NCI-H1105 (cell line): ENCODE measurements at regions not wholly inside any gene's neighbourhood (a gene's known extent, or its start where the extent isn't known, plus 50 kb on each side); places are given as distances from the start of the nearest gene placed in this dataset.

Experiments
- DNase-seq: peaks from one replicate; lab custom pipeline; 2025; lab: John Stamatoyannopoulos, UW

DNA sequence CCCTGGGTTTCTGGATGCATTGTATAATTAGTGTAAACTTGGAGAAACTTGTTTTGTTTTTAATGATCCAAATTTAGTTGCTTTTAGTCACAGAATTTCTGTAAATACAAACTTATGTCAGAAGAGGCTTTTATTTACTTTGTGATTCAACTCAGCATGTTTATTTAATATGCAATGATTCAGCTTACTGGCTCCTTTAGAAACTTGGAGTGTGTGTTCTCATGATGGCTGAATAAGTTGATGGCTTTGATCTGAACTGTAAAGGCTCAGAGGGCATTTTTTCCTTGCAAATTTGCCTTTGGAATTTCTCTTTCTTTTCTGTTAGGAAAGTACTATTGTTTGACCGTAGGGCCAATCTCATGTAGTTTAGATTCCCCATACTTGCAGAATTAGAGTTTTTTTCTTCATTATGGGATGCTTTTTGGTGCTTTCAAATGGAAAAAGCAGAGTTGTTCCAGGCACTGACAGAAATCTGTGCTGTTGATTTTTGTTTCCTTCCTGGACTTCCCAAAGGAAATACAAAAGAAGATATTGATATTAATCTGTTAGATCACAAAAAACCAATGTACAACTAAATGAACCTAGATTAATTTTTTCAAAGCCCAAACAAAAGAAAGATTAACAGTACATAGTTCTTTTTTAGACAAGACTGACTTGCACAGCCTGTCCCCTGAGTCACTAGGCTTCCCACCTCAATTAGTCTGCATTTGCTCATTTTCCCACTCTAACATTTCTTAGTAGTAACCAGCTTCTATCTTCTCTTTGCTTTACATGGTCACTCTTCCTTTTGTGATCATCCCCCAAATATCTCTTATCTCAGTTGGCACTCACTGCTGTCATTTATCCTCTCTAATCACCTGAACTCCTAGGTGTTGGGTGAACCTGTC is 96.8 kb upstream of the AGR3 start:
- no peak for DNase-seq

DNA sequence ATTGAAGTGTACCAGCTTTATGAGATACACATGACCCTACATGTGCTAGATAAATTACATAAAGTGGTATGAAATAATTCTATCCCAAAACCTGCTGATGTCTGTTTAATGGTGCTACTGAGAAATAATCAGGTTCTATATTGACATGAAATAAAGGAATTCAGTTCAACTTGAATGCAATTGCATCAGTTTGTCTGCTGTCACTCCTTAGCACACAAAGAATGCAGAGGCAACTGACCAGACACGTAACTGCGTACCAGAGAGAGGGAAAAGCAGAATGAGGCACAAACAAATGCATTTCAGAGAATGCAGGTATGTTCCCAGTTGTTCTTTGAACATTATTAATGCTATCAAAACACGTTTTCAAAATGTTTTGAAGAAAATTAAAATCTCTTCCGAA is 98.8 kb upstream of the AGR3 start:
- no peak for DNase-seq

DNA sequence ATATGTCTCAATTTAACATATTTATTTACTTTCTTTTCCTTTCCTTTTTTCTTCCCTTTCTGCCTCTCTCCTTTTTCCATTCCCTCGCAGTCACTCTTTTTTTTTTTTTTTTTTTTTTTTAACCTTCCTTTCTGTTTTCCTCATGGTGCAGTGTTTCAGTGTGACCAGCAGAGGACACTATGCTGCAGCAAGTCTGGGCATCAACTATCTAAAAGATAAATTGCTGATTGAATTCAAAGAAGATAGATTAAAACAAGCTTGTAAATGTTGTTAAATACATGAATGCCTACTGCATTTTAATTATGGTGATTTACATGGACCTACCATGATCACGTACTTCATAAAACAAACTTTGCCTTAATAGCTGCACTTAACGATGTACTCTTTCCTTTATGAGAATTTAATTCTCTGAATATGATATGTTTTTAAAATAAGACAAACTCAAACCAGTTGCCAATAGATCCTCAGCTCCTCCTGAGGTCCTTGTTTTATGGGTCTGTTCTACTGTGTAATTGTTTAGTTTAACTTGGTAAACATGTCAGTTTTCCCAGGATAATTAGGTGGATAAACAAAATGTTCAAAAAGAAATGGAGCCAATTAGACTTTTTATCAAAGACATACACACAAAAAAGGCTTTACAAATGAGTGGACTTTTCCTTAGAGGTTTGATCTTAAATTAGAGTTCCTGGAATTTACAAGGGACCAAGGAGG is 101.0 kb upstream of the AGR3 start:
- peak; percentile 46 for DNase-seq

DNA sequence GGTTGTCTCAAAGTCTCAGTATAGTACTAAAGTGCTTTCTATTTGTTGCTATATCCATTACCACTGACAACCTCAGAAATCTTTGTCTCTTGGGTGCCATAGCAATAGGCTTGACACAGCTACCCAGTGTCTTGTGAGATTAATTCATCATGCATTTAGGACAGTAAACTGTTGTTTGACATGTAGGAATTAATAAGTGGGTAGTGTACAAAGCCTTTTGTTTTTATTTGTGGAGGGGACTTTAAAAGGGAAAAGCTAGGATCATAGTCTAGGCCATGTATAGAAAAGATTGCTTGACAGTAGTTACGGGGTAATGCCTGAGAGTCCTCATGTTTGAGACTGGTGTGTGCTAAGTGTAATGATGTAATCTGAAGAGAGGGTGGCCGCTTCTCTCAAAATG is 102.6 kb upstream of the AGR3 start:
- no peak for DNase-seq

DNA sequence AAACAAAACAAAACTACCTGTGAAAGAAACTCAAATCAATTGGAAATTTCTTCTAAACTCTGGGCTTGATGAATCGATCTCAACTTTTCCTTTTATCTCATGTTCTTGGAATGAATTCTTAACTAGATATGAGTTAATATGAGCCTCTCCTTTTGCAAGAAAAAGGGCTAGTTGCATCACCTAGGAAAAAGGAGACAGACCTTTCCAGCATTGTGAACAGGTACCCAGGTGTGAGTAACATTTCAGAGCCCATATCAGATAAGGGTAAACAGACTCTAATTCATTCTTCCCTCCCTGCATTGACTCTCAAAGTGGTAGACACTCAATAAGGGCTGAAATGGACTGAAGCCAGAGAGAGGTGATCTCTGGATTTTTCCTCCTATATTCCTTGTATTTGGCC is 103.8 kb upstream of the AGR3 start:
- peak; percentile 18 for DNase-seq

DNA sequence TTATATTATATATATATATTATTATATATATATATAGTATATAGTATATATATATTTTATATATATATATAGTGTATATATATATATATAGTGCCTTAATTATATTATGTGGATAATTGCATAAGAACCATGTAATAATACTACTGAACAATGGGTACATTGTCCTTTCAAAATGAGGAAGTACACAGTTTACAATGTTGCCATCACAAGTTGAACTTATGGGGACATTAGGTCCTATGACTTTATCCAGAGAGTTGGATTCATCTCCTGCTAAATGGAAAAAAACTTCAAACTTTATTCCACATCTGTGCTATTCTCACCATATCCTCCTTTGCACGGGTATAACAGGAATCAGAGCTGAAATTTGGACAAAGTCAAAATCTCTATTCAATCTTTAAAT is 105.0 kb upstream of the AGR3 start:
- DNase-seq, result no peak

DNA sequence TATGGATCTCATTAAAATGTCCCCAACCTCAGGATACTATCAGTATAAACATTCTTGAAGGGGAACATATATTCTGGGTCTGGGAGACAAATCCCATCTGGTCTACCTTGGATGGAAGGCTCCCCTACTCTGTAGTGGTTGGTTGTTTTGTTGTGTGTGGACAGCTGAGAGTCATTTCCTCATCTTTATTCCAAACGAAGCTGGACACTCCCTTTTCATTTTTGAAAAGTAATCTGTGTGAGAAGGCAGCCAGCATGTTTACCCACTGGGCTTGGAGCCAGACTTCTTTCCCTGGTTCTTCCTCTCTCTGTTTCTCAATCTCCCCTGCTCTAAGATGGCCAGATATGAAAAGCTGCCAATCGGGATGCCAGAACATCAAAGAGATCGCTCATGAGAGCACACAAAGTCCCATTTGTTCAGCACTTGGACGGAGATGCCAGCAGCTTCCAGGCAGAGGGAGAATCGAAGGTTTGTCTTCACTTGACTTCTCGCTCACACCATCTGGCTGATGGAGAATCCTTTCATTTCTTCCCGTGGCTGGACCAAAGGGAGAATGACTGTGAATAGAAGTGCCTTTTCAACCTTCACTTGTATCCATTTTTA is 108.1 kb upstream of the AGR3 start:
- DNase-seq, result peak; percentile 72

DNA sequence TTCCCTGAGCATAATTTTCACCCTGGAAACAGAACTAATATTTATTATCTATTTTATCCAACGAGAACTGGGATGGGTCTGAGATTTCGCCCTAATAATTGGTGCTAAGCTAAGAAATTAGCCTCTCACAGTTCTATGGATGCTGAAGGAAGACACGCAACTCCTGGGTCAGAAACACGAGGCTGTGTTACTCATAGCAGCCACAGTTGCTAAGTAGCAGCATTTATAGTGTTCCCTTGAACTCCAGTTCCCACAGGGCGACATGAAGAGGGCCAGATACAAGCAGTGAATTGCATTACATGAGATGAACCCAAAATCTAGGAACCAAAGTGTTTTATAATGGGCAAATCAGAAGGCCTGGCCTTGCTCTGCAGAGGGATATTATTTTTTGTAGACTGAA is 109.8 kb upstream of the AGR3 start:
- no peak for DNase-seq

DNA sequence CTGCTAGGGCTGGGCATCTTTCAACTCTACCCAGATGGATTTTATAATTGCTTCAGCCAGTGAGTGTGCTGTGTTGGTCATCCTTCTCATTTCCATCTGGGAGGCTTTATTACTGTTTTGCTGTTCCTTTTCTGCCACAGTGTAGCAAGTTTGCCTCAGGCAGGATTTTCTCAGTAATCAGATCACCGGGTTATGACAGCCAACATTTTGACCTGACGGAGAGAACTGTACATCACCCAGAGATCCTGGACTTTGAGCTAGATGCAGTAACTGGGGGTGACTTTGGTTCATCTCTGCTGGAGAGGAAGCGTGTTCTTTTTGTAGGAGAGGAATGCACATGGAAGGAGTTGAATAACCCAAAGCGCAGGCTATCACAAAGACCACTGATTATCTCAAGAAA is 111.8 kb upstream of the AGR3 start:
- no peak for DNase-seq

DNA sequence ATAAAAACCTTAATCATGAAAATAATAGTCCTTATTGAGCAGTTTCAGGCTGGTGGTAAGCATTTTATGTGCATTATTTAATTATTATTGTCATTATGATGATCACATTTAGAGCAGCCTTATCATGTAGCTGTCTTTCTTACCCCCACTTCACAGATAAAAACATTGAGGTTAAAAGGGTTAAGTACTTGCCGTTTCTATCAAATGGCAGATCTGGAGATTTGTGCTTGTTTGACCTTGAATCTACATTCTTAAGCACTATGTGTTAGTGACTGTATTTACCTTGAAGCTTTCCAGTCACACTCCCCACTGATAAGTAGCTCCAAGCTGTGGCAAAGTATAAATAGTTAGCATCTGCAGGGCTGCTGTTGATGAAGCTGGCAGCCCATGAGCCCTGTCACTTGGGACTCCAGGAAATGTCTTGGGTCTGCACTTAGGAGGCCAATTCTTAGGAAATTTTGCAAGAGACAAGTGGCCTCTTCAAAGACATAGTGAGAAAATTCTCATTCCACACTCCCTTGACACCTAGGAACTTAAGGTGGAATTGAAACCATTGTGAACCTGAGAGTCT is 116.8 kb upstream of the AGR3 start:
- no peak for DNase-seq

DNA sequence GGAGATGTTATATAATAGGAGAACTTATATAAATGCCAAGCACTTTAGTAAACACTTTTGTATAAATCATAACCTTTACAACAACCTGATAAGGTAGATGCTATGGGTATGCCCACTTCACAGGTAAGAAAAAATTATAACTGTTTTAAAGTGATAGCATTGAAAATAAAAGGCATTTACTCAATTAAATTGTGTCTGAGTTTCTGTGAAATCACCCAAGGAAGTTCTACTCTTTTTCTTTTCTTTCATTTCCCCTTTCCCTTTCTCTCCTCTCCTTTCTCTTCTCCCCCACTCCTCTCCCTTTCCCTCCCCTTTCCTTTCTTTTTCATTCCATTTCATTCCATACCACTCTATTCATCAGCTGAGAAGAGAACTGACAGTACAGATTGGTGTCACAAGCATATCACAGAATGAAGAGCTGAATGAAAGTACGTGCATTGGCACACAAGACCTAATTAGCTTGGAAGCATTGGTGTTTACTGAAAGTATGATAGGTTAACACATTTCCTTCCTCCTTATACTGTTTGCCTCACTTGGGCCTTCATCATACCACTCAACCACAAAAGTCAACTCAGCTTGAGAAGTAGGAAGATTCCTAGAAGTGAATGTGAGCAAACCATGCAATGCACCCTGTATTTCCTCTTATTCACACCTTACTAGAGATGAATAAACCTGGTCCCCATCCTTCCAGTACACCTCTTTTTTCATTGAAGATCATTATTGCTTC is 117.9 kb upstream of the AGR3 start:
- DNase-seq, result no peak

DNA sequence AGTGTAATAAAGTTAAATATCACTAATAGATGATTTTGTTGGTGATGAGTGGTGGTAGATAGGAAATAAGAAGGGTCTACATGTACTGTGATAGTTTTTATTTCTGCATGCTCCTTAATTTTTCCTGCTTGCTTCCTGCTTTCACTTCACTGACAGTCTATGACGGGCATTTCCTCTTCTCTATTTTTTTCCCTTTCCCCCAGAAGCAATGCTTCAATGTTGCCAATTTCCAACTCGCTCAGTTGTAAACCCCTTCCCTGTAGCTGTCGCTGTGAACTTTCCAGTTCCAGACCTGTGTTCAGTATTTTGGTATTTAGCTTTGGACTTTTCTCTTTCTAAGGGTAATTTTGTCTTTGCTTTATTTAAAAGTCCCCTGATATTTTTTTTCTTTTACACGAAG is 123.5 kb upstream of the AGR3 start:
- no peak for DNase-seq

DNA sequence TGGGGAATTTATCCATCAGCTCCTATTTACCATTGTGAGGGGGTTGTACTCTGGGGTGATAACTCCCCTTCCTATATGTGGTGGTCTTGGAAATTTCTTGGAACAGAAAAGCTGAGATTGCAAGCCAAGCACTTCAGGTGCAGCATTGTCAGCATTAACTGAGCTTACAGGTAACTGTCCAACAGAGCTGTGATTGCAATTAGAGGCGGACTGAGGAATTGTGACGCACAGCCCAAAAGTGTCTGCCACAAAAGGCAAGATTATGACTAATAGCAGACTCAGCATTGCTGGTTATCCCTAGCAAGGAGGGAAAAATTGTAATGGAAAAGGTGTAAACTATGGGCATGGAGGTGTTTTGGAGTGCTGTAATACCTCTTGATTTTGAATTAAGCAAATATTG is 126.1 kb upstream of the AGR3 start:
- DNase-seq, result no peak

DNA sequence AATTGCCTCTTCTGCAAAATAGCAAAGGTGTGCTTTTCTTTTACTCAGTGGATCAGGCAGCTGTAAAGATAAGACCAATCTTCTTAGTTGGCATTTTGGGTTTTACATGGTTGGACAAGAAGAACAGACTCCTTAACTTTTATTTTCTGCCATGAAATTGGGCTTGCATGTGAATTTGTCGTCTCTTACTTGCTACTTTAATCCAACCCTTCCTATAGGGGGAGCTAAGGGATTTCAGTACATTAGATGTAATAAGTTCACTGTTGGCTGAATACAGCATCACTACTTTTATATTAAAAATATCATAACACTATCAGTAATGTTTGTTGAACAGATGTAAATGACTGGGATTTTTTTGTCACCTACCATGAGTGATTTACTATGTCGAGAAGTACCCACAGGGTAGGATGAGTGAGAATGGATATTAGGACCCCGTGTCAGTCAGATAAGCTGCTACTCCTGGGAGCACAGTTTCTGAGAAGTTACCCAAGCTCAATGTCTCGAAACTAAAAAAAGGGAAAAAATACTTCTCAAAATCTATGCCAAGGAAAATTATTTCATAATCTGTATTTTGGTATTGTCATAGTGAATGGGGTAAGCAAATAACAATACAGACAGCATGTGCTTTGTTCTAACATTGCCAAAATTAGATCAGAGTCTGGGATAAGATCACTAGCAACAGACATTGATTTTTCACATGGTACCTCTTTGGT is 127.4 kb upstream of the AGR3 start:
- DNase-seq, result no peak

DNA sequence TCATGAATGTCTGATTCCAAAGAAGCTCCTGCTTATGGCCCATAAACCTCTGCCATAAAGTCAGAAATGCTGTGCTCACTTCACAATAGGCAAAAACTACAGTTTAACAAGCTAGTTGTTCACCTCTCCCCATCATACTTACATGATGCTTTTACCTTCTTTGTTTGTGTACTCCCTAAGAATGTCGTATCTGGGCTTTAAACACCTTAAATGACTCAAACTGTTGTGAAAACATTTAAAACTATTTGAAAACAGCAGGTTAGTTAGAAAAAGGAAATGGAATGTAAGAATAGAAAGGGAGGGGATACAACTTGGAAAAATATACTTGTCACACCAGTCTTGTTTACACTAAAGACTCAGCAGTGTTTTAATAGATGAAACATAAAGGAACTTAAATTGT is 128.2 kb upstream of the AGR3 start:
- no peak for DNase-seq

DNA sequence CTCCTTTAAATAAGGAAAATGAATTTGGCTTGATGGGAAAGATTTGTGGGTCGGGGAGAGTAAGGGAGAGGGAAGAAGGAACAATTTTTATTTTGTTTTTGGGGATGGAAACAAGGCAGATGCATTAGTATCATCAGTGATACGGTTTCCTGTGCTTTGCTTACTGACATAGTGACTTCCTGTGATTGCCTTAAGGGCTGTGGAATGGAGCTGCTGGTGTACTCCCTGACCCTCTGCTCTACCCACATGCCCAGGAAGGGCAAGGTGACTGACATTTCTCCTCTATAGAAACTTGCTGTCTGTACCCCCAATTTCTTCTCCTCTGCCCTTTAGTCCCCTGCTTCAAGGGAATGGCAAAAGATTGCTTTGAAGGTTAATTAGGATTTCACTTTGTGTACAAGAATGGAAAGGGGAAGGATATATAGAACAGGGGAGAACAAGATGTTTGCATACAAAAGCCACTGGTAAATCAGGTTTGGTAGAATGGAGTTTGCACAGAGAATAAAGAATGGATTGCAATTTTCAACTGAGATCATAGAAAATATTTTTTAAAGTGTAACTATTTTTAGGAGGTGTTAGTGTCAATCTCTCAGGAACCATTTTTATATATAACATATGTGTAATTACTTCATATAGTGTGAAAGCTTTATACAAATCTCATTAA is 129.0 kb upstream of the AGR3 start:
- no peak for DNase-seq

DNA sequence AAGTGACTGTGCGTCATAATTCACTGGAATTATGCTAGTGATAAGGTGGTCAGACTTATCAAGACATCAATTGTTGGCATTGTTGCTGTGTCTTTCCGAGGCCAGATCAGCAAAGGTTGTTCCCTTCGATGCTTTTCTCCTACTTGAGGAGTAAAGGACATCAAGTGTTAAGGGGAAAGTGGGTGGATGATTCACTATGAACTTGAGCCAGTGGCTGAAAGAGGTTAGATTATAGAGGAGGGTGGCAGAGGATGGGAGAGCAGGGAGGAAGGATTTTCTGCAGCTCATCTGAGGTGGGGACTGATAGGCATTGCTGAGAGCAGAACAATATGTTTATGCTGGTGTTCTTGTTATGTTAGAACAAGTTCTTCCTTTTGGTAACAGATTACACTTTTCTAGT is 131.4 kb upstream of the AGR3 start:
- no peak for DNase-seq

DNA sequence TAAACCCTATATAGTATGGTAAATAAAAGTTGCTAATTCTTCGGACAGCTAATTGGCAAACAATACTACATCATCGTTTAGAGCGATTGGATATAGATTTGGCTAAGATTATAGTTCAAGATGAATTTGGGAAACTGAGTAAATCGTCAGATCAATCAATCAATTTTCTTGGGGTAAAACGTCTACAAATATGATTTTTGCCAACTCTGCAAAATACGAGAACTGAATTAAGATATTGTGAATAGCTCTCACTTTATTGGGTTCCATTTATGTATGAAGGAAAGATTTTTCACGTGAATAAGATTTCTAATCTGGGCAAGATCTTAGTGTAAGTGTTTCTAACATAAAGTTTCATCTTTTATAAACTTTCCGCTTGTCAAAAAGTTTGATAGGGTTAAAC is 132.9 kb upstream of the AGR3 start:
- no peak for DNase-seq

DNA sequence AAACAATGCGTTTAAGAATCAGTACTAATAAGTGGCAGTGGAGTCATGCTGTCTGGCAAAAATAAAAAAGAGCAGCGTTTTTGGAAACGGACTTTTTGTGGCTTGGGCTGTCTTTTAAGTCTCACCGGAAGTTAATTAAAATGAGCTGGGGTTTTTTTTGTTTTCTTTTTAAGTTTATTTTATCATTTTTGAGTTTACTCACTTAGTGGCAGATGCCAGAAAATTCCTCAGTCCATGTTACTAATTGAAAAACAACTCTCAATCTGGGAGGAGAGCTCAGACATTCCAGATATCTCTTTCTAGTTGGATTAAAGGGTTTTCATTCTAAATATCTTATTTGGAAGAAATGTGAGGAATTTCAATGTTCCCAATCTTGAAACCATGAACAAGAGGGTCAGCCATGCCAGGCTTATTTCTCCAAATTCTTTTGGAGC is 133.8 kb upstream of the AGR3 start:
- DNase-seq, result no peak

DNA sequence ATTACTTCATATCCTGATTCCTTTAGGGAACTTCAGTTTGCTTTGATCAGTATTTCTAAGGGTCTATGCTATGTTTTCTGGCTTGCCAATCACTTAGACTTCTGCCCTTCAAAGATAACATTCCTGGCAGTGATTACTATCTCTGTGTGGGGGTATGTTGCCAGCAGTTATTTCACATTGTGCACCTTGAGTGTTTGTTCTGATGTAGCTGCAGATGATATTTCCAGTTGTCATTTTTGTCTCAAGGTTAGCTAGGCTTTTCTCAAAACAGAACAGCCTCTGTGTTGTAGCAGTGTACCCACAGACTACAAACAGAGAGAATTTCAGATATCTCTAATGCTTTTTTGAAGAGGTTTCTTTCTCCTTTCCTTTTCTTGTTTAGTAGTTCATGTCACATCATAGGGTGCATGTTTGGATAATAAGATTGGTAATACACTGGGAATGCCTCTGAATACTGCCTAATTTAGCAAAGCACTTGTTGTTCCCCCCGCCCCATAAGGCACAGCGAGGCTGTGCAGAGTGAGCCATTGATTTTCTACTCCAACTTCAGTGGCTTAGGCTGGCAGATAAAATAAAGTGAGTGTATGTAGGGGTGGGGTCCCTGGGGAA is 134.7 kb upstream of the AGR3 start:
- DNase-seq, result no peak

DNA sequence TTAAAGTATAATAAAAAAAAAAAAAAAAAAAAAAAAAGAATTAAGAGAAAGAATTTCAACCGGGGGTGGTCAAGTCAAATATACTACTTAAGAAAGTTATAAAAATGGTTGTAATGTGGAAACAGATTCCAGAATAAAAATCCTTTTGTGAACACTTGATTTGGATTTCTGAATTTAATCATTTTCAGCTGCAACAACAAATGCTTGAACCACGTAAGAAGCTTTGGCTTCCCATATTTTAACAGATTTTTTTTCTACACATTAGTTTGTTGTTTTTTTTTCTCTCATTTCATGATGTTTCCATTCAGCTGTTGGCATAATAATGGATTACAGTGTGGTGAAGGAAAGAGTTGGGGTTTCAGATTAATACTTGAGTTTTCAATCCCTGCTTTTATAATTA is 137.3 kb upstream of the AGR3 start:
- no peak for DNase-seq
